ENCODE measurements at regions not wholly inside any gene's neighbourhood (a gene's known extent, or its start where the extent isn't known, plus 50 kb on each side); places are given as distances from the start of the nearest gene placed in this dataset.
"Not testable (repeated sequence)": the region's sequence is repeated elsewhere in the genome, so short reads cannot be mapped to it uniquely, and the experiment has no call there.

GRCh38 chr2:87454421-87454820 lies 293.5 kb upstream of the PLGLB2 start:
- TF ChIP-seq CTCF (IDR thresholded peaks at IDR 0.05); POLR2A (IDR thresholded peaks at IDR 0.05); POLR2AphosphoS5 (IDR thresholded peaks at IDR 0.05; ENCODE audit: insufficient read depth in 1 of 2, low read depth in 1 of 2): not testable (repeated sequence)
